ENCODE measurements at regions not wholly inside any gene's neighbourhood (a gene's known extent, or its start where the extent isn't known, plus 50 kb on each side); places are given as distances from the start of the nearest gene placed in this dataset.
A peak's percentile ranks its signal among the peaks of the same experiment; 100 is the strongest.

- no peak for TF ChIP-seq ZNF737 (CRISPR knock-in tag; IDR thresholded peaks at IDR 0.05; ENCODE audit: borderline replicate concordance)
- TF ChIP-seq GMEB2 (CRISPR knock-in tag; IDR thresholded peaks at IDR 0.05; ENCODE audit: low read depth) = no peak
- TF ChIP-seq GZF1 (CRISPR knock-in tag; IDR thresholded peaks at IDR 0.05) = no peak
- TF ChIP-seq ZNF354B (CRISPR knock-in tag; IDR thresholded peaks at IDR 0.05) = no peak
- peak; percentile 83; the same call in 1 of the 2 replicates for TF ChIP-seq SALL2 (CRISPR knock-in tag; IDR thresholded peaks at IDR 0.05)
- no peak for TF ChIP-seq ZNF768 (CRISPR knock-in tag; IDR thresholded peaks at IDR 0.05)
- no peak for TF ChIP-seq SIN3B (IDR thresholded peaks at IDR 0.05; ENCODE audit: low read length)
- peak; percentile 83 for TF ChIP-seq BCL6 (CRISPR knock-in tag; IDR thresholded peaks at IDR 0.05)
- peak; percentile 70; the same call in 1 of the 2 replicates for TF ChIP-seq BRD4 (CRISPR knock-in tag; IDR thresholded peaks at IDR 0.05)
- TF ChIP-seq, protein P1, sequence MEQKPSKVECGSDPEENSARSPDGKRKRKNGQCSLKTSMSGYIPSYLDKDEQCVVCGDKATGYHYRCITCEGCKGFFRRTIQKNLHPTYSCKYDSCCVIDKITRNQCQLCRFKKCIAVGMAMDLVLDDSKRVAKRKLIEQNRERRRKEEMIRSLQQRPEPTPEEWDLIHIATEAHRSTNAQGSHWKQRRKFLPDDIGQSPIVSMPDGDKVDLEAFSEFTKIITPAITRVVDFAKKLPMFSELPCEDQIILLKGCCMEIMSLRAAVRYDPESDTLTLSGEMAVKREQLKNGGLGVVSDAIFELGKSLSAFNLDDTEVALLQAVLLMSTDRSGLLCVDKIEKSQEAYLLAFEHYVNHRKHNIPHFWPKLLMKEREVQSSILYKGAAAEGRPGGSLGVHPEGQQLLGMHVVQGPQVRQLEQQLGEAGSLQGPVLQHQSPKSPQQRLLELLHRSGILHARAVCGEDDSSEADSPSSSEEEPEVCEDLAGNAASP (CRISPR knock-in tag; IDR thresholded peaks at IDR 0.05; ENCODE audit: borderline replicate concordance) = peak; percentile 90
- TF ChIP-seq MEIS1 (CRISPR knock-in tag; IDR thresholded peaks at IDR 0.05; ENCODE audit: borderline replicate concordance) = 0 out of 2 replicates have a peak, but pooled peaks have one; percentile 18
- TF ChIP-seq CEBPZ (IDR thresholded peaks at IDR 0.05; ENCODE audit: low read length) = no peak
- TF ChIP-seq FOXP1 (IDR thresholded peaks at IDR 0.05) = no peak
- peak; percentile 89 for TF ChIP-seq FOXP1 (CRISPR knock-in tag; IDR thresholded peaks at IDR 0.05)
- TF ChIP-seq MED1 (CRISPR knock-in tag; IDR thresholded peaks at IDR 0.05) = peak; percentile 93
- peak; percentile 94 for TF ChIP-seq TARDBP (CRISPR knock-in tag; IDR thresholded peaks at IDR 0.05)
- peak; percentile 91; the same call in 1 of the 2 replicates for TF ChIP-seq ATM (IDR thresholded peaks at IDR 0.05; ENCODE audit: borderline replicate concordance)
- peak; percentile 96 for TF ChIP-seq PAXIP1 (CRISPR knock-in tag; conservative IDR thresholded peaks at IDR 0.05)
- TF ChIP-seq NFE2 (CRISPR knock-in tag; IDR thresholded peaks at IDR 0.05) = no peak
Observed at GRCh38 chr3:177824190-177824786, 627.0 kb upstream of the TBL1XR1 start (continued).
